Epithelial cell of proximal tubule (primary cell): ENCODE measurements at regions not wholly inside any gene's neighbourhood (a gene's known extent, or its start where the extent isn't known, plus 50 kb on each side); places are given as distances from the start of the nearest gene placed in this dataset.

Experiments used
- DNase-seq: peaks from one replicate; pipeline ENCODE4 v3.0.0-alpha.2; 2011; ENCODE audit warnings: low read depth
- H3K4me3 ChIP-seq: 2 replicates; pipeline ENCODE4 v1.5.1; 2011; ENCODE audit warnings: low read depth, mild to moderate bottlenecking, low read length
- CTCF ChIP-seq: conservative IDR thresholded peaks from 2 replicates; pipeline ENCODE4 v1.5.1; 2012; ENCODE audit warnings: low read depth, mild to moderate bottlenecking, low read length

GRCh38 chr20:7493311-7493710 is 446.9 kb downstream of the HAO1 start:
- no peak for DNase-seq
- no peak for TF ChIP-seq CTCF
- no peak overlapping the region for H3K4me3 ChIP-seq

GRCh38 chr20:7496394-7496991 is 443.8 kb downstream of the HAO1 start:
- DNase-seq = no peak

GRCh38 chr20:7497985-7498384 is 442.3 kb downstream of the HAO1 start:
- no peak for TF ChIP-seq CTCF
- no peak overlapping the region for H3K4me3 ChIP-seq
- DNase-seq = peak; percentile 83

More at GRCh38 chr20:7496394-7496991, 443.8 kb downstream of the HAO1 start:
- no peak overlapping the region for H3K4me3 ChIP-seq
- no peak for TF ChIP-seq CTCF

GRCh38 chr20:7499201-7499600 is 441.1 kb downstream of the HAO1 start:
- no peak for TF ChIP-seq CTCF
- DNase-seq = no peak
- H3K4me3 ChIP-seq = no peak overlapping the region

- DNase-seq = no peak
- no peak for TF ChIP-seq CTCF
Measured at GRCh38 chr20:7500231-7500663, 440.0 kb downstream of the HAO1 start.

GRCh38 chr20:7503501-7503900 is 436.8 kb downstream of the HAO1 start:
- no peak for TF ChIP-seq CTCF
- no peak overlapping the region for H3K4me3 ChIP-seq
- DNase-seq = no peak

More at GRCh38 chr20:7500231-7500663, 440.0 kb downstream of the HAO1 start:
- H3K4me3 ChIP-seq = no peak overlapping the region

- no peak for TF ChIP-seq CTCF
- no peak overlapping the region for H3K4me3 ChIP-seq
- no peak for DNase-seq
Measured at GRCh38 chr20:7505152-7505834, 435.0 kb downstream of the HAO1 start.
